Skeletal muscle tissue (tissue), 3 donors: ENCODE measurements at regions not wholly inside any gene's neighbourhood (a gene's known extent, or its start where the extent isn't known, plus 50 kb on each side); places are given as distances from the start of the nearest gene placed in this dataset.
"Not testable (repeated sequence)": the region's sequence is repeated elsewhere in the genome, so short reads cannot be mapped to it uniquely, and the experiment has no call there.

Source experiments
- H3K27ac ChIP-seq: one replicate; pipeline ENCODE4 v1.7.0; 2013; ENCODE audit warnings: mild to moderate bottlenecking, low read depth, low read length, inconsistent platforms
- H3K27me3 ChIP-seq, 3 donors: one replicate each; pipeline ENCODE4 v1.7.0; 2013; ENCODE audit warnings: low read length in 3 of 3; ENCODE audit not compliant: control insufficient read depth in 3 of 3, insufficient read depth in 3 of 3
- H3K36me3 ChIP-seq, 3 donors: one replicate each; pipeline ENCODE4 v1.7.0; 2013; ENCODE audit warnings: low read length in 3 of 3; ENCODE audit not compliant: control insufficient read depth in 3 of 3, insufficient read depth in 3 of 3
- H3K4me1 ChIP-seq, 3 donors: one replicate each; pipeline ENCODE4 v1.7.0; 2013; ENCODE audit warnings: low read length in 3 of 3, mild to moderate bottlenecking in 3 of 3; ENCODE audit not compliant: control insufficient read depth in 3 of 3, insufficient read depth in 3 of 3
- H3K4me3 ChIP-seq, 3 donors: one replicate each; pipeline ENCODE4 v1.7.0; 2013; ENCODE audit warnings: low read length in 3 of 3
- H3K9ac ChIP-seq, 3 donors: one replicate each; pipeline ENCODE4 v1.7.0; 2013; ENCODE audit warnings: low read length in 3 of 3, mild to moderate bottlenecking in 3 of 3, moderate library complexity in 2 of 3, low read depth in 1 of 3
- H3K9me3 ChIP-seq, 3 donors: one replicate each; pipeline ENCODE4 v1.7.0; 2013; ENCODE audit warnings: low read length in 3 of 3; ENCODE audit not compliant: control insufficient read depth in 3 of 3
- donor health status: Osteomylitis.

DNA sequence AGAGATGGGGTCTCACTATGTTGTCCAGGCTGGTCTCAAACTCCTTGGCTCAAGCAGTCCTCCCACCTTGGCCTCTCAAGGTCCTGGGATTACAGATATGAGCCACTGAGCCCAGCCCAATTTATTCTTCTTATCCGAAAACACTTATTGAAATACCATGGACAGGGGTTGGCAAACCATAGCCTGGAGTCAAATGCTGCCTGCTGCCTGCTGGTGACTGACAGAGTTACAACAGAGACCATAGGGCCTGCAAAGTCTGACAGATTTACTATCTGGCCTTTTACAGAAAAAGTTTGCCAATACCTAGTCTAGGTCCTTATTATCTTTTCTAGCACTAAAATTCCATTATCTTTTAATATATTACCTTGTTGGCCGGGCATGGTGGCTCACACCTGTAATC is 87.1 kb upstream of the ZNF281 start:
- Histone ChIP-seq H3K27ac (no peak overlapping the region), H3K27me3 (no peaks in the 10 kb centered on the region), H3K9me3 (no peaks in the 10 kb centered on the region), H3K9ac (no peak overlapping the region), H3K4me1 (no peaks in the 10 kb centered on the region), H3K4me3 (no peak overlapping the region), H3K36me3 (no peaks in the 10 kb centered on the region)

DNA sequence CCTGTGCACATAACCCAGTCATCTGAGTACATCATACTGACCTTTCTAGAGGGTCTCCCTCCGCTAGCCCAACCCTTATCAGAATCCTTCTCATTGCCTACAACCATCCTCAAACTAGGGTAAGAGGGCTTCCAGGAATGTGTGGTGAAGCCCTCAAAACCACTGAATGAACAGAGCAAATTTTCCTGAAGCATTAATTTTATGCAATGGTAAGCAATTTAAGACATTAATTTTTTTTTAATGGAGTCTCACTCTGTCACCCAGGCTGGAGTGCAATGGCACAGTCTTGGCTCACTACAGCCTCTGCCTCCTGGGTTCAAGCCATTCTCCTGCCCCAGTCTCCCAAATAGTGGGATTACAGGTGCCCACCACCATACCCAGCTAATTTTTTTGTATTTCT is 86.1 kb upstream of the ZNF281 start:
- H3K36me3 ChIP-seq: no peaks in the 10 kb centered on the region
- H3K9me3 ChIP-seq: no peaks in the 10 kb centered on the region
- H3K27me3 ChIP-seq: no peaks in the 10 kb centered on the region
- H3K4me3 ChIP-seq: no peak overlapping the region
- no peak overlapping the region for H3K27ac ChIP-seq
- no peaks in the 10 kb centered on the region for H3K4me1 ChIP-seq
- no peak overlapping the region for H3K9ac ChIP-seq

- Histone ChIP-seq H3K9me3 (no peaks in the 10 kb centered on the region), H3K27ac (no peak overlapping the region), H3K4me1 (no peaks in the 10 kb centered on the region), H3K36me3 (no peaks in the 10 kb centered on the region), H3K4me3 (no peak overlapping the region), H3K9ac (no peak overlapping the region), H3K27me3 (no peaks in the 10 kb centered on the region)
Measured at GRCh38 chr1:200493344-200493743, 83.5 kb upstream of the ZNF281 start.

DNA sequence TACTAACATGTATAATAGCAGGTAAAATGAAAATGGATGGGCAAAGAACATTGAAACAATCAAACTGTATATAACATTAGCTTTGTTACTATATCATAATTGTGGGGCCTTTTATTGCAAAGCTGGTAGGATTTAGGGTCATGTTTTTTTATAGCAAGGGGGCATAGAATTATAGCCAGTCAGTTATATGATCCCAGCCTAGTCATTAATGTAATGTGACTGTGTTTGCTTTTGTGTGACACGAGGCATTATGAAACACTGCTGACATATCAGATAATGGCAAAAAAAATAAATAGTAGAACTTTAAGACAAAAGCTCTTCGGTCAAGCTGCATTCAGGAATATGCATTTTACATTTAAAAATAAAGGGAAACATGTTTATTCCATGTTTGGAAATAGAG is 81.3 kb upstream of the ZNF281 start:
- Histone ChIP-seq H3K27me3 (peaks cover 0 to 3% (median 0%) of the 10 kb centered on the region in 3 donors), H3K9ac (no peak overlapping the region), H3K9me3 (no peaks in the 10 kb centered on the region), H3K27ac (no peak overlapping the region), H3K4me3 (no peak overlapping the region), H3K36me3 (no peaks in the 10 kb centered on the region), H3K4me1 (no peaks in the 10 kb centered on the region)

DNA sequence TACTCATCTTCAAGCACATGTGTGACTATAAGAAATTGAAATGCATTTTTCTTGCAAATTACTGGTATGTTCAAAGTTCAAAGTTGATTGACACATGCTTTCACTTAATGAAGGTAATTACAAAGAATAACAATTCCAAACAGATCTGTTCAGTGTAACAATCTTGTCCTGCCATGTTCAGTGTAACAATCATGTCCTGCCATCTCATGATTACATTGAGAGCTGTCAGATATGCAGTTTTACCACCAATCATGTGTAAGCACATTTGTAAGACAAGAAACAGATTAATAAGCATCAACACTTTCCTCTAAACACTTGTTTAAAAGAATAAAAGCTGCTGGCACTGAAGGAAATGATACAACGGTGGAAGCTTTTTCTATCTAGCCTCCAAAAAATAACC is 80.3 kb upstream of the ZNF281 start:
- no peaks in the 10 kb centered on the region for H3K4me1 ChIP-seq
- no peaks in the 10 kb centered on the region for H3K36me3 ChIP-seq
- H3K27me3 ChIP-seq: peaks cover 0 to 3% (median 0%) of the 10 kb centered on the region in 3 donors
- no peak overlapping the region for H3K27ac ChIP-seq
- H3K9me3 ChIP-seq: no peaks in the 10 kb centered on the region
- H3K9ac ChIP-seq: no peak overlapping the region
- no peak overlapping the region for H3K4me3 ChIP-seq

- Histone ChIP-seq H3K4me3 (peak overlapping the region in 1 of 3 donors; percentile 9), H3K36me3 (no peaks in the 10 kb centered on the region), H3K9ac (peak overlapping the region in 1 of 3 donors; percentile 16)
Measured at GRCh38 chr1:200488375-200489165, 78.7 kb upstream of the ZNF281 start.

GRCh38 chr1:200487650-200488049 is 77.8 kb upstream of the ZNF281 start:
- Histone ChIP-seq H3K36me3 (no peaks in the 10 kb centered on the region), H3K27ac (no peak overlapping the region), H3K27me3 (peaks cover 0 to 3% (median 3%) of the 10 kb centered on the region in 3 donors), H3K4me1 (no peaks in the 10 kb centered on the region), H3K9me3 (no peaks in the 10 kb centered on the region), H3K4me3 (no peak overlapping the region), H3K9ac (no peak overlapping the region)

More at GRCh38 chr1:200488375-200489165, 78.7 kb upstream of the ZNF281 start:
- Histone ChIP-seq H3K27ac (no peak overlapping the region), H3K27me3 (peaks cover 0 to 3% (median 3%) of the 10 kb centered on the region in 3 donors), H3K4me1 (no peaks in the 10 kb centered on the region), H3K9me3 (no peaks in the 10 kb centered on the region)

DNA sequence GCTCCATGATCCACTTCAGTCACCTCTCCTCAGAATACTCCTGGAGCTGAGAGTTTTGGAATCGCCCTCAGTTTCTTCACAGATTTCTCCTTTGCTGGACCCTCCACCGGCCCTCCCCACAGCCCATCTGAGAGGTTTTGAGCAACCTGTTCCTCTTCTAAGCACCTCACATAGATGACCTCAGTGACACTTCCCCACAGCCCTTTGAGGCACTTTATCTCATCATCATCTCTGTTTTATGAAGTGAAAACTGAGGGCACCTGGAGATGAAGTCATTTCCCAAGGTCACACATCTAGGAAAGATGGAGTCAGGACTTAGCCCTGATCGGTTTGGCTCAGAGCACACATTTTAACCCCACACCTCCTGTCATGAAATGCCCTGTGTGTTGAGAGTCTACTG is 76.8 kb upstream of the ZNF281 start:
- Histone ChIP-seq H3K4me1 (no peaks in the 10 kb centered on the region), H3K4me3 (no peak overlapping the region), H3K9ac (no peak overlapping the region), H3K9me3 (no peaks in the 10 kb centered on the region), H3K27ac (no peak overlapping the region), H3K27me3 (peaks cover 0 to 3% (median 3%) of the 10 kb centered on the region in 3 donors), H3K36me3 (no peaks in the 10 kb centered on the region)

- not testable (repeated sequence) for H3K27me3 ChIP-seq, H3K36me3 ChIP-seq, H3K4me3 ChIP-seq, H3K9ac ChIP-seq, H3K27ac ChIP-seq, H3K4me1 ChIP-seq, H3K9me3 ChIP-seq
Measured at GRCh38 chr1:200484438-200484946, 74.7 kb upstream of the ZNF281 start.

GRCh38 chr1:200483491-200484143 is 73.8 kb upstream of the ZNF281 start:
- no peak overlapping the region for H3K4me3 ChIP-seq
- no peak overlapping the region for H3K9ac ChIP-seq
- no peak overlapping the region for H3K27ac ChIP-seq
- no peaks in the 10 kb centered on the region for H3K9me3 ChIP-seq
- H3K4me1 ChIP-seq: no peaks in the 10 kb centered on the region
- H3K36me3 ChIP-seq: no peaks in the 10 kb centered on the region
- peaks cover 3 to 8% (median 5%) of the 10 kb centered on the region in 3 donors for H3K27me3 ChIP-seq
